GF-D8 (cell line): ENCODE measurements at regions not wholly inside any gene's neighbourhood (a gene's known extent, or its start where the extent isn't known, plus 50 kb on each side); places are given as distances from the start of the nearest gene placed in this dataset.

Experiments
- DNase-seq: peaks from one replicate; lab custom pipeline; 2025; lab: John Stamatoyannopoulos, UW

DNA sequence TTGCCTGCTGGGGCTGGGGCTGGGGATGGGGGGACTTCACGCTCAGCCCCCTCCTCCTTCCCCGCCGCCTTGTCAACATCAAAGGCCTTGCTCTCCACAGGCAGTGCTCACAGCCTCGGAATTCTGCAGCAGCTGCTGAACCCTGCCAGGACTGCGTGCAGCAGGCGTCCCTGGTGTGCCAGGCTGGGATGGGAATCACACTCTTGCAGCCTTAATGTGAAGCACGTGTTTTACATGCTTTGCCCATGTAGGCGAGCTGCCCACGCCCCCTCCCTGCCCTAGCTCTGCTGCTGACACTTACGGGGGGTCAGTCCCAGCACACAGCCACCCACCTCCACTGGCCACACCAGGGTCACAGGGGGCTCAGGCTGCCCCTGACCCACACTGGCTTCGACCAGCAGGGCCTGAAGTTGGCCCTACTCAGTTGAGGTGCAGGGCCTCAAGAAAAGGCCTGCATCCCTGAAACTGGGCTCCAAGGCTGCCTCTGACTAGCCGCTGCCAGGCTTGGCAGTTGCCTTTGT, 276.2 kb upstream of the RTL1 start:
- DNase-seq: no peak

DNA sequence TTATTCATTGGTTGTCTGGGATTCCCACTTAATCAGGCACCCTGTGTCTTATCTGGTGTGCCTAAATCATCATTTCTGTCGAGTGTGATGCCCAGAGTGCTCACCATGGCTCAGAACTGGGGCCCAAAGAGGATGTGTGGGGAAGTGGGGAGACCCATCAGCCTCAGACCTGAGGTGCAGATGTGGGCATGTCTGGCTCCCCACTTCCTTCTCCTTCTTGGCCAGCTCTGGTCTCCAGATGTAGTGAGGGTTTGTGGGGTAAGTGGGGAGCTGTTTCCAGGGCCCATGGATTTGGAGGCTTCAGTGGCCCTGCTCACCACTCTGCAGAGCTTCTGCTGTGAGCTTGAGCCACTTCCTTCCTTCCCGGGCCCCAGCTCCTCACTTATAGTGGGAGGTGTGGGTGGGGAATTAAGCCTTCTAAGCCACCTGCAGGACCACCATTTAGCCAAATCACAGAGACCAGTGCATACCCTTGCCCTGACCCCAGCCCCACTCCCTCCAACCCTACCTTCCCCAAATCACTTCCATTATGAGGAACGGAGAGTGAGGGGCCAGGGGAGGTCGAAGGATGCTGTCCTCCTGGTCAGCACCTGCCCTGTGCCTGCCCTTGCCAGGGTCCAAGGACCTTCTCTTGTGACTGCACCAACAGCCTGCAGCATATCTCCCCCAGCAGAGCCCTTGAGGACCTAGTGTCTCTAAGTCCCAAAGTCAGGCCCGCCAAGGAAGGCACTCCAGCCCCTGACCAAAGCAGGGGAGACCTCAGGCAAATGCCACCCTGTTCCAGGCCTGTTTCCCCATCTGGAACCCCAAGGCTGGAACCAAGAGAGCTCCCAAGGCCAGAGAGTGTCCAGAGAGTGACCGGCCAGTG, 278.2 kb upstream of the RTL1 start:
- no peak for DNase-seq

DNA sequence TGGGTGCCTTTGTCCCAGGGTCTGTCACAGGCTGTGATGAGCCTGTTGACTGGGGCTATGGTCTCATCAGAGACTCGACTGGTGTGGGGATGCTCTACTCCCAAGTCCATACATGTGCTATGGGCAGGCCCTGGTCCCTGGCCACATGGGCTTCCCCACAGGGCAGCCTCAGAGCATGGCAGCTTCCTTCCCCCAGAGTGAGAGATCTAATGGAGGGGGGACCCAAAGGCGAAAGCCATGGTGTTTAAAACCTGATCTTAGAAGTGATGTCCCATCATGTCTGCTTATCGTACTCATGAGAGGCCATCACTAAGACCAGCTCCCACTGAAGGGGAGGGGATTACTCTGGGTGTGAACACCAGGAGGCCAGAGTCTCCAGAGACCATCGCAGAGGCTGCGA, 279.0 kb upstream of the RTL1 start:
- no peak for DNase-seq

DNA sequence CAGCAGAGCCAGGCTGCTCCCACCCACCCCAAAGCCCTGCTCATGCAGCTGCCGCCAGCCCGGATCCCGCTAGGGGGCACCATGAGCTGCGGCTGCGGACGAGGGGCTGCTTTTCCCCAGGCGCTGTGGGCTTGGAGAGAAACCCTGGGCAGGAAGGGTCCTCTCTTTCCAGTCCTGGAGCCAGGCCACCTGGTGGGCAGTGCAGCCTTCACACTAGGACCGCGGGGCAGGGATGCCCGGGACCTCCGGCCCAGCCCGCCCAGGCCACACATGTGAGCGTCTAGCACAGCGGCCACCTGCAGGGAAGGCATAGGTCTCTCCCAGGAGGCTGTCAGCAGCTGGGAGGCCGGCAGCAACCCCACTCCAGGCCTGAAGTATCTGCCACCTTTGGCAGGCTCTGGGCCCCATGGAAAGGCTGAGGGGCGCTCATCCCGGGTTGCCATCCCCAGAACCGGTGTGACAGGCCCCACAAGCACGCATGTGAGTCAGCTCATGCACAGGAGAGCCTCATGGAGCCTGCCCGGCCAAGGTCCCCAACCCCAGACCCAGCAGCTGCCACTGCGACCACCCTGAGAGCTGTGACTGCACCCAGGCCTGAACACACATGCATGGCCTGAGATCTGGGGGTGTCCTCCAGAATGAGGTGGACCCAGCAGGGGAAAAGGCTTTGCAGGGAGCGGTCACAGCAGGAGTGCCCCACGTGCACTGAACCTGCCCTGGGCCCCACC, 280.0 kb upstream of the RTL1 start:
- no peak for DNase-seq

DNA sequence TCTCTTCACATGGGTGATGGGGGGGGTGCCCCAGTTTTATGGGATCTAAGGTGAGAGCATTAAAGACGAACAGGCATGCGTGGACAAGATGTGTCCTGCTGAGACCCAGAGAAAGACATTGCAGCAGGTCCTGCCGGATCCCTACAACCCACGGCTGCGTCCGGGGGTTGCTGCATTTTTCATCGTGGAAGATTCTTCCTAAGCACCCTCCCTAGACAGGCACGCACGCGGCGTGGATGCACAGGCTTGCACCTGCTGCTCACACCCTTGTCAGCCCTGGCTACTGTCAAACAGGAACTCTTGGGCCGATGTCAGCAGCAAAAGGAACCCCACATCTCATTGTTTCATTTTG, 280.6 kb upstream of the RTL1 start:
- no peak for DNase-seq

DNA sequence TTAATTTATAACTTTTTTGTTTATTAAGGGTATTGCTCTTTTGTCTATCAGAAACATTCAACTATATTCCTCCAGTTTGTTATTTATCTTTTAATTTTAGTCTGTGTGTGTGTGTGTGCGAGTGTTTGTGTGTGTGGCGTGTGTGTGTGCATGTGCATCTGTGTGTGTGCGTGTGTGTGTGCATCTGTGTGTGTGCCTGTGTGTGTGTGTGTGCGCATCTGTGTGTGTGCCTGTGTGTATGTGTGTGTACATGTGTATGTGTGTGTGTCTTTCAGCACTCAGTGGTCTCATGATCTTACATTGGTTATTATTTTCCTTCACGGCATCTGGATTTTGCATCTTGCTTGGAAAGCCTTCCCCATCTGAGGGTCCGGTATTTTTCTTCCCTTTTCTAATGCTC, 281.1 kb upstream of the RTL1 start:
- DNase-seq: no peak

DNA sequence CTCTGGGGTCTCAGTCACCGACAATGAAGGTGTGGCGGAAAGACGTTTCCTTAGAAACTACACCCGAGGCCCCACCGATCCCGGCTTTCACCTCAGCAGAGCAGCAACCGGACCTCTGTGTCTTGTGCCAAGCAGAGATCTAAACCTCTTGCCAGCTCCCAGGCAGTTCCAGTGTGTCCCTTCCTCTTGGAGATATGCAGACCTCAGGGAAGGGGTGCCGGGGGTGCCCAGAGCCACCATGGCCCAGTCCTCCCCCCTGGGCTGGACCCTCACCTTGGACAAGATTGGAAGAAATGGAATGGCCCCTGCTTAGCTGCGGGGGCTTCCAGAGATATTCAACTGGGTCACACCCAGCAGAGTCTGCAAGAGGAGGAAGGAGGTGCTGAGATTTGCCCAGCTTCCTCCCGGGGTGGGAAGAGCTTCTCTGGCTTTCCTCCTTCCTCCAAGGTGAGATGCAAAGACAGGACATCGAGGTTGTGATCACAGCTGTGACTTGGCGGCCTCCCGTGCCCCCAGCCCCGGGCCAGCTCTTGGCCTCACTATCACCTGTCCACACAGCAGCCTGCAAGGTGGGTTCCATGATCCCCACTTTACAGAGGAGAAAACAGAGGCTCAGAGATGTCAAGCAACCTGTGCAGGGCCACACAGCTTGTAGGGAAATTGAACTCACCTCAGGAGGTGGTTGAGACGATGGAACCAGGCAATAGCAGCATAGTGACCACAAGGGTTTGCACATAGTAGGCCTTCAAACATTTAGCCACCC, 281.7 kb upstream of the RTL1 start:
- no peak for DNase-seq

DNA sequence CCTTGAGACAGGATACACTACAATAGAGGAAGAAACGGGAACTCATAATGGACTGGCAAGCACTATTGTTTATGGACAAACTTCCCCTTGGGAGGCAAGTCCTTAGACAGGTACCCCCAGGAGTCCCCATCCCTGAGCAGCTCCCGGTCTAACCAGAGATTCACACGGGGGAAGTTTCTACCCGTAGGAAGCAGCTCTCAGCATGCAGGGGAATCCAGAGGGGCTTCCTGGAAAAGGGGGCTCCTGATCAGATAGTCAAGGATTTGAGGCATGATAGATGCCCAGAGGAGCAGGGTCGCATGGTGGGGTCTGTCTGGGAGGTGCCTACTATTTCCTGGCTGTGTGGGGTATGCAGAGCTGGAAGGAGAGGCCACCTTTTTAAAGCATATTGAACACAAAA, 282.4 kb upstream of the RTL1 start:
- no peak for DNase-seq

DNA sequence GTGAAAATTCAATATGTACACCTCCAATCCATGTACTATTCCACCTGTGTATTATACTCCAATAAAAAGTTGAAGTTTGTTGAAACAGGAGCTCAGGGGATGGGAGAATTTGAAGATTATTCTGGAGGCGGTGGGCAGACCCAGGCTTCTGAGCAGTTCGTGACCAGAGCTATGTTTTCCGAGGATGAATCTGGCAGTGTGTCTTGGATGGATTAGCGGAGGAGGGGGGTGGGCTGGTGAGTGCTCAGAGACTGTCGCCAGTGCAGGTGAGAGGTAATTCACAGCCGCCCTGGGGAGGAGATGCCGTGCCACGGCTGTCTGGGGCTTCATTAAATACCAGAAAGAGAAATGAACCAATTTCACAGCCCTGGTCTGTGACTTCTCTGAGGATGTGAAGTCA, 283.0 kb upstream of the RTL1 start:
- no peak for DNase-seq

DNA sequence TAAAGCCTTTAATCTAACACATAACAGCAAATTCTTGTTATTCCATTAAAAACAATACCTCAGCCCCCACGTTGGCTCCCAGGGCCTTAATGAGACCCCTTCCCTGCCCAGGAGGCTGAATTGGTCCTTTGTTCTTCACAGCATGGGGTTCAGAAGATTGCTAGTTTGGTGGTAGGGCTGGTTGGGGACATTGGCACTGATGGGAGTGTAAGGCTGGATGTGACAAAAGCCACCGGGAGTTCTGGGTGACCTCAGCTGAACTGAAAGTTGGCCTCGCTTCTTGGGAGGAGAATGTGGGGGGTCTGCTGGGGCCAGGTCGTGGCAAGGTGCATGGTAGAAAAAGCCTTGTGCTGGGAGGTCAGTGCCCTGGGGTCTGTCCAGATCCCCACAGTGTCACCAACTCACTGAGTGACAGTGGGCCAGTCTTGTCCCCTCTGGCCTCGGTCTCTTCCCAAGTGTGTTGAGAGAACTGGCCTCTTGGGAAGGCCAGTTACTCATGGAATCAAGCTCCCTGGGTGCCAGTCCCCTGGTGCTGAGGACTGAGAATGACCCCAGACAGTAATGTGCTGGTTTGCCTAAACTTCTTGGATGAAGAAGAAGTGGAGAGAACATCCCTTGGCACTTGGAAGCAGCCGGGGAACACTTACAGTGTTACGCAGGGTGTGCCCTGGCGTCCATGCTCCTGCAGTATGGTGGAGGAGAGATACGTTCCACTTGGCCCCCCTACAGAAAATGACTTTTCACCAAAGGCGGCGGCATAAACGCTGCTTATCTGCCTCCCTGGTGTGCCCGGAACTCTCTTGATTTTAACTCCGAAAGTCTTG, 283.7 kb upstream of the RTL1 start:
- no peak for DNase-seq

DNA sequence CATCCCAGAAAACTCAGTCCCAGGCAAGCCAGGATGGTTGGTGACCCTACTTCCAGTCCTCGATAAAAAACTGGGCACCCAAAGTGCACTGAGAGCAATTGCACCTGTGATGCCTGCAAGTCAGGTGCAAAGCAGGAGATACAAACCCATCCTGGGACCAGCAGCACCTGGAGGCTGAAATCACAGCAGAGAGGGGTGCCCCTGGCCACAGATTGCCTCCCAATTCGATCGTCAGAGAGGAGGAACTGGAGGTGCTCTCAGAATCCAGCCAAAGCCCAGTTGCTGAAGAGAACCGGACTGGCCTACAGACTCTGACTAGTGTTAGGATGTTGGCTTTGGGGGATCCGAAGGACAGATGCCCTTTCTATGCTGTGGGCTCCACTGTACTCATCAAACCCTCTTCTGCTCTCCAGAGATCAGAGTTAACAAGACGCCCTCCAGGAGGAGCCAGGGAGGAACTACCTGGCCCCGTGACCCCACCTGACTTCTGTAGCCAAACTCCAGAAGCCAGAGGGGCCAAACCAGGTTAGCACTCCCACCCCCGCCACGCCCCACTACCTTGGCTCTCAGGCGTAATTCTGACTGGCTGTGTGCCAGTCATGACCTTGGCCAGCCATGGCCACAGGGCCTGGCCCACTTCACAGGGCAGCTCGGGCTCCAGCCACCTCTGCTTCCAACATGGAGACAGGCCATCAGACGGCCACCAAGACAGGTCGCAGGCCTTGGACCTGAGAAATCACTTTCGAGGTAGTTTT, 284.5 kb upstream of the RTL1 start:
- no peak for DNase-seq

DNA sequence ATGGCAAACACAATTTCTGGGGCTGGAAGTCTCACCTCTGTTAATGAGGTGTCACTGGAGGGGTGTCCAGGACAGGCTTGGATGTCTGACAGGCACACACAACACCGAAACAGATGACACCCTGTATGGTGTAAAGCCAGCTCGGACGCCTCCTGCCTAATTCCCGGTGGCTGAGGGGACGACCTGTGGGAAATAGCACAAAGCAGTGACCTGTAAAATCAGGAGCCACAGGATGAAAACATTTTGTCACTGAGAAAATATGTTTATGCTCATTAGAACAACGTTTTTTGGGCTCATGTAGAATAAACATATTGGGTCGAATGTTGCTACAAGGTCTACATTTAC, 285.0 kb upstream of the RTL1 start:
- DNase-seq: no peak

DNA sequence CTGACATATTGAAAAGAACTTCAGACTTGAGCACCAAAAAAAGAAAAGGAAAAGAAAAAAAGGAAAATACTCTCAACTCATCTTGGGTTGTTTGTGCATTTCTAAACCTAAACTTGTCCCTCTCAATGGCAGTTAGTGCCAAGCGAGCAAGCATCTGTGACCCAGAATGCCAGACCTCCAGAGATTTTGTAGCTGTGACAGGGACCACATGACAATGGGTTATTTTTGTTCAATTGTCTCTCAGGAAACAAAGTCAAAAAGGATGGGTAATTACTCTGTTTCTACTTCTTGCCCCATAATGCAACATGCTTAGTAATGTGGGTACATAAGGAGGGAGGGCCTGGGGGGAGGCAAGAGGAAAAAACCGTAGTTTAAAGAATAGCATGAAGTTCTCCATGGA, 285.7 kb upstream of the RTL1 start:
- DNase-seq: no peak

DNA sequence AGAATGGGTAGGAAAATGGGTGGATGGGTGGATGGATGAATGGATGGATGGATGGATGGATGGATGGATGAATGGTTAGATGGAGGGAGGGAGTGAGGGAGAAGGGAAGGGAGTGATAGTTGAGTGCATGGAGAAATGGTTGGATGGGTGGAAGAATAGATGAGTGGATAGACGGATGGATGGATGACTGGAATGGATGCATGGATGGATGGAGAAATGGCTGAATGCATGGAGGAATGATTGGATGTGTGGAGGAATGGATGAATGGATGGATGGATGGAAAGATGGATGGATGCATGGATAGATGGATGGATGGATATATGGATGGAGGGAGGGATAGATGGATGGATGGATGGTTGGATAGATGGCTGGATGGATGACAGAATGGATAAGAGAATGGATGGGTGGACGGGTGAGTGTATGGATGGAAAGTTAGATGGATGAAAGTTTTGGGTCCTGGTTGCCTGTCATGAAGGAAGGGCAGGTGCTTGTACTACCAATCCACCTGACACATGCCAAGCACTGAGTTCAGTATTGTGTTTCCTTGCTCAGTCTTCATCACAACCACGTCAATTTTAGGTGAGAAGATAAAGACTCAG, 286.5 kb upstream of the RTL1 start:
- no peak for DNase-seq

DNA sequence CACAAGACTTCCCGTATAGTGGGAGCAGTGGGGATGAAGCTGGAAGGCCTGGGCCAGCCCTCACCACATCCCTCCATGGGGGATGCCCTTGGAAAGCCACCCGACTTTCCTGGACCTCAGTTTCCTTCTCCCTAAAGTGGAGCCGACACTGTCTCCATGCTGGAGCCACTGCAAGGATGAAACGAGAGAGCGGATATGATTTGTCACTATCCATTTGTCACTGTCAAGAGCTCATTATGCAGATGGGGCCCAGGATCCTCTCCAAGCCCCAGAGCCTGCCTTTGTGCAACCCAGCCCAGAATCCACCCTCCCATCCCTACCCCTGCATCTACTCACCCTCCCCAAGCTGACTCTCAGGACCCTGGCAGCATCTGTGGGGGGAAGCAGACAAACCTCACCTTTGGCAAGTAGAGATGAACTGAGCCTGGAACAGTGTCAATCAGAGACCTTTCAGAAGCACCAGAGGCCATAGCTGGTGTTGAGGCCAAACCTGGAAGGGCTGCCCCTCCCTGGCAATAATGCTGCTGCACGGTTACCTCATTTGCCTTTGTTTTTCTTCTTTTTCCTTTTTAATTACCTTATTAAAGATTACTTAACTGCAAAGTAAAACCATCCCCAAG, 287.7 kb upstream of the RTL1 start:
- DNase-seq: no peak

DNA sequence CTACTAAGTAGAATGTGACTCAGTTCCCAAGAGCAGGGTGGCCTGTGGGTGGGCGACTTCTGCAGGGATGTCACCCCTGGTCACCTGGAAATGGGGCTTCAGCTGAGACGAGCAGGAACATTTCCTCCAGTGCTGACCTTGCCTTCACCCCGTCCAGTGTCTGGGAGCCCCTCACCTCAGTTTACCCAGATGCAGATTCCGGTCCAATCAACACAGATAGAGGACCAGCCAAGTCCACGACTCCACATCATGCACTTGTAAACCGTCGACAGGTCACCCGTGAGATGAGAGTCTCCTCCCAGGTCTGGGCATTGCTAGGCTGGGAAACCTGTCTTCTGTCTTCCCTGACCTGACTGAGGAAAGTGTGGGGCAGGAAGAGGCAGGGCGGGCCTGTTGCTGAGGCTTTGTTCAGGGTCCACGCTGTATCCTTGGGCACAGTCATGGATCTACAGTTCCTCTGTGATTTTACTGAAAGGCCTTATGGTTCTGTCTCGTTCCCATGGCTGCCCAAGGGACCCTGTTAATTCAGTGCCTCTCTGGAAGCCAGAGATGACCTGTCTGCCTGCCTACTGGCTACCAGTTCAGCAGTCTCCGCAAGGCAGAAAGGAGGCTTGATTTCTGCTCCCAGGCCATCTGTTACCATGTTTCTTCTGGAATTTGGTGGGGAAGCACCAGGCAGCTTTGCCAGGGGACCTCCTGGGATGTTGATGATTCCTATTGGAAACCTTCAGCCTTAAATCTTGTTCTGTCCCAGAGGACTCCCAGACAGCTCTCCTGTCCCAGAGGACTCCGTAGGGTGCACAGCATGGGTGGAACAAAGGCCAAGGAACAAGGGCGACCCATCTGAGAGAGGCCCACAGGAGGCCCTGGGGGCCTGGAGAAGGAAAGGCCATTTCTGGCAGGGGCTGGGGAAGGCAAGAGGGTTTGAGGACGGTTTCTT, 288.5 kb upstream of the RTL1 start:
- DNase-seq: no peak

DNA sequence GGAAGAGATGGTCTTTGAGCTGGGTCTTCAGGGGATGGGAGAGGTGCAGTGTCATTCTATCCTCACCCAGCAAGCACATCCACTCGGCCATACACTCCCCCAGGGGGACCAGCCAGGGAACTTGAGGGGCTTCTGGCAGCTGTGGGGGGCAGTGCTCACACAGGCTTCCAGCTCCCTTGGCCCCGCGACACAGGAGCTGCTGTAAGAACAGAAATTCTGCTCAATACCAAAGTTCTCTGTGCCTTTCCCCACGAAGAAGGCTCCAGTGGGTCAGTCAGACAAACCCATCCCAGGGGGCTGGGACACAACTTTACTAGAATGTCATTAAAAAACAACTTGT, 289.1 kb upstream of the RTL1 start:
- no peak for DNase-seq

DNA sequence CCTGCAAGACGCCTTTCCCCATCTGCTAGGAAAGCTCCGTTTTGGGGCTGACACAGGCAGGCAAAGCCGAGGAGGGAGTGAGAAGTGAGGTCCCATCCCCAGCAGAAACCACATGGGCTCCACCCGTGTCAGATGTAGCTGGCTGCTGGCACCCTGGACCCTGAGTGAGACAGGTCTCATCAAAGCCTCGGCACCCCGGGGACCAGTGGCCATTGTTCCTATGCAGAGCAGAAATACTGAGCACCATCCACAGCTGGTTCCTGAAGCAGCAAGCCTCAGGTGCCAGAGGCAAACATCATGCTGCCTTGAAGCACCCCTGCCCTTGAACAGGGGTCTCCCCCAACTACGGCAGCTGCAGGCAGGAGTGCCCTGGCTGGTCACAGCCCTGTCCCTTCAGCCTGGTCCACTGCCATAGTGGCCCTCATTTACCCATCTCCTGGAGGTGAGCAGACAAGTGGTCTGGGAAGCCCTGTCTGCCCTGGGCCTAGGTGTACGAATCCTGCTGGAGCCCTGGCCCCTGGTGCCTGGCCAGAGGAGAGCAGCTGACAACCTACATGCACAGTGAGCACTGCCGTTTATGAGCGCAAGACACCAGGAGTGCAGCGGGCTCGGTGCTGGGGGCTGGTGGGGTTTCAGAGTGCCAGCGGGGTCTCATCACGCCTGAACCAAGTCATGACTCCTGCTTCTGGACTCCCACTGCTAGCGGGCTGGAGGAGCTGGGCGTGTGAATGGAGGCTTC, 289.8 kb upstream of the RTL1 start:
- DNase-seq: no peak
